ENCODE measurements at regions not wholly inside any gene's neighbourhood (a gene's known extent, or its start where the extent isn't known, plus 50 kb on each side); places are given as distances from the start of the nearest gene placed in this dataset.

- no peak overlapping the region for H3K27ac ChIP-seq (ENCODE audit: insufficient read depth, low read length)
- H3K4me1 ChIP-seq (ENCODE audit: control insufficient read depth, extremely low read depth, insufficient read depth, low read length) = peaks cover 5% of the 10 kb centered on the region
- H3K4me3 ChIP-seq (replicated peaks in 1 of 4; ENCODE audit: control extremely low read depth in 1 of 4, insufficient read depth in 1 of 4, low read depth in 3 of 4, low read length in 4 of 4) = no peak overlapping the region
- no peaks in the 10 kb centered on the region for H3K36me3 ChIP-seq (ENCODE audit: control insufficient read depth, insufficient read depth, low read length)
- peak in 1 of 2 donors; percentile 95 for DNase-seq (ENCODE audit: low read depth in 2 of 2)
- H2AFZ ChIP-seq (ENCODE audit: low read length) = no peak overlapping the region
- no peaks in the 10 kb centered on the region for H3K9me3 ChIP-seq (ENCODE audit: control insufficient read depth, insufficient read depth, low read depth, low read length)
- no peak for TF ChIP-seq CTCF (conservative IDR thresholded peaks at IDR 0.05 in 1 of 2, IDR thresholded peaks at IDR 0.05 in 1 of 2; ENCODE audit: low read depth in 1 of 2, low read length in 2 of 2)
- TF ChIP-seq EZH2 (IDR thresholded peaks at IDR 0.05; ENCODE audit: low read length, missing control alignments) = no peak
- H3K27me3 ChIP-seq (ENCODE audit: control insufficient read depth, insufficient read depth, low read length) = no peaks in the 10 kb centered on the region
- no peak overlapping the region for H3K9ac ChIP-seq (ENCODE audit: insufficient read depth, low read length)
- H3K79me2 ChIP-seq (ENCODE audit: control insufficient read depth, insufficient read depth, low read length) = no peaks in the 10 kb centered on the region
- no peak overlapping the region for H3K4me2 ChIP-seq (ENCODE audit: extremely low read depth, insufficient read depth, low read length)
- H4K20me1 ChIP-seq (ENCODE audit: control insufficient read depth, extremely low read depth, insufficient read depth, low read length) = no peaks in the 10 kb centered on the region
These were observed 269.8 kb upstream of the PWP1 start for GRCh38 chr12:107415834-107416233.

- no peak overlapping the region for H2AFZ ChIP-seq (ENCODE audit: low read length)
- no peak overlapping the region for H3K4me2 ChIP-seq (ENCODE audit: extremely low read depth, insufficient read depth, low read length)
- no peaks in the 10 kb centered on the region for H3K9me3 ChIP-seq (ENCODE audit: control insufficient read depth, insufficient read depth, low read depth, low read length)
- H3K4me3 ChIP-seq (replicated peaks in 1 of 4; ENCODE audit: control extremely low read depth in 1 of 4, insufficient read depth in 1 of 4, low read depth in 3 of 4, low read length in 4 of 4) = no peak overlapping the region
- TF ChIP-seq EZH2 (IDR thresholded peaks at IDR 0.05; ENCODE audit: low read length, missing control alignments) = no peak
- TF ChIP-seq CTCF (conservative IDR thresholded peaks at IDR 0.05 in 1 of 2, IDR thresholded peaks at IDR 0.05 in 1 of 2; ENCODE audit: low read depth in 1 of 2, low read length in 2 of 2) = no peak
- H3K4me1 ChIP-seq (ENCODE audit: control insufficient read depth, extremely low read depth, insufficient read depth, low read length) = peaks cover 5% of the 10 kb centered on the region
- no peak overlapping the region for H3K9ac ChIP-seq (ENCODE audit: insufficient read depth, low read length)
- H3K36me3 ChIP-seq (ENCODE audit: control insufficient read depth, insufficient read depth, low read length) = no peaks in the 10 kb centered on the region
- no peak for DNase-seq (ENCODE audit: low read depth in 2 of 2)
- H3K79me2 ChIP-seq (ENCODE audit: control insufficient read depth, insufficient read depth, low read length) = no peaks in the 10 kb centered on the region
- H3K27me3 ChIP-seq (ENCODE audit: control insufficient read depth, insufficient read depth, low read length) = no peaks in the 10 kb centered on the region
- H4K20me1 ChIP-seq (ENCODE audit: control insufficient read depth, extremely low read depth, insufficient read depth, low read length) = no peaks in the 10 kb centered on the region
- no peak overlapping the region for H3K27ac ChIP-seq (ENCODE audit: insufficient read depth, low read length)
These were observed 268.6 kb upstream of the PWP1 start for GRCh38 chr12:107417004-107417403.

- no peak overlapping the region for H3K27ac ChIP-seq (ENCODE audit: insufficient read depth, low read length)
- no peak overlapping the region for H3K9ac ChIP-seq (ENCODE audit: insufficient read depth, low read length)
- peaks cover 3% of the 10 kb centered on the region for H3K4me1 ChIP-seq (ENCODE audit: control insufficient read depth, extremely low read depth, insufficient read depth, low read length)
- H3K36me3 ChIP-seq (ENCODE audit: control insufficient read depth, insufficient read depth, low read length) = no peaks in the 10 kb centered on the region
- no peak overlapping the region for H3K4me3 ChIP-seq (replicated peaks in 1 of 4; ENCODE audit: control extremely low read depth in 1 of 4, insufficient read depth in 1 of 4, low read depth in 3 of 4, low read length in 4 of 4)
- no peak for DNase-seq (ENCODE audit: low read depth in 2 of 2)
- no peak overlapping the region for H2AFZ ChIP-seq (ENCODE audit: low read length)
- TF ChIP-seq CTCF (conservative IDR thresholded peaks at IDR 0.05 in 1 of 2, IDR thresholded peaks at IDR 0.05 in 1 of 2; ENCODE audit: low read depth in 1 of 2, low read length in 2 of 2) (no peak), EZH2 (IDR thresholded peaks at IDR 0.05; ENCODE audit: low read length, missing control alignments) (no peak)
- no peaks in the 10 kb centered on the region for H3K27me3 ChIP-seq (ENCODE audit: control insufficient read depth, insufficient read depth, low read length)
- no peak overlapping the region for H3K4me2 ChIP-seq (ENCODE audit: extremely low read depth, insufficient read depth, low read length)
- H4K20me1 ChIP-seq (ENCODE audit: control insufficient read depth, extremely low read depth, insufficient read depth, low read length) = no peaks in the 10 kb centered on the region
- H3K79me2 ChIP-seq (ENCODE audit: control insufficient read depth, insufficient read depth, low read length) = no peaks in the 10 kb centered on the region
- H3K9me3 ChIP-seq (ENCODE audit: control insufficient read depth, insufficient read depth, low read depth, low read length) = no peaks in the 10 kb centered on the region
These were observed 266.6 kb upstream of the PWP1 start for GRCh38 chr12:107418981-107419380.

Measured in fibroblast of lung (primary cell).